ENCODE measurements at regions not wholly inside any gene's neighbourhood (a gene's known extent, or its start where the extent isn't known, plus 50 kb on each side); places are given as distances from the start of the nearest gene placed in this dataset.

DNA sequence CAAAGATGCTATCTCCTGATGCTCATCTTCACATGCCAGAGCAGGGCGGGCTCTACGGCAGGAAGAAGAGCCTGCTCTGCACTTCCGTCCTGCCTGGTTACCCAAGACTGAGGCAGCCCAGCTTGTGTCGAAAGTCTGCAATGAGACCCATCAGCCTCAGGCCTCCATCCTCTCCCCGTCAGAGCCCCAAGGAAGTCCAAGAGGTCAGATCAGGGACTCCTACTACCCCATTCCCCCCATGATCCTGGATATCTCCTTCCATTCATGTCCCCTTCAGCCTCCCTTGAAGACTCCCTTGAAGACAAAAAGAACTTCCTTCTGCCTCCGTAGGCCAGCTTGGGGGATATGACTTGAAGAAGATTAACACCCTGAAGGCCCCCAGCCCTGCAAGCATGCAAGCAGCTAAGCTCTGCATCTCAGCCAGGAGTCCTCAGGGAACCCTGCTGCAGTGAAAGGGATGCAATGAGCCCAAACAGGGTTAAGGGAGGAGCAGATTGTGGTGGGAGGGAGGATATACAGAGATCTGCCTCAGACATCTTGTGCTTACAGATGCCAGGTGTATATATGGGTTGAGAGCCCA lies 85.6 kb downstream of the TRIM29 start:
- TF ChIP-seq, protein P1, sequence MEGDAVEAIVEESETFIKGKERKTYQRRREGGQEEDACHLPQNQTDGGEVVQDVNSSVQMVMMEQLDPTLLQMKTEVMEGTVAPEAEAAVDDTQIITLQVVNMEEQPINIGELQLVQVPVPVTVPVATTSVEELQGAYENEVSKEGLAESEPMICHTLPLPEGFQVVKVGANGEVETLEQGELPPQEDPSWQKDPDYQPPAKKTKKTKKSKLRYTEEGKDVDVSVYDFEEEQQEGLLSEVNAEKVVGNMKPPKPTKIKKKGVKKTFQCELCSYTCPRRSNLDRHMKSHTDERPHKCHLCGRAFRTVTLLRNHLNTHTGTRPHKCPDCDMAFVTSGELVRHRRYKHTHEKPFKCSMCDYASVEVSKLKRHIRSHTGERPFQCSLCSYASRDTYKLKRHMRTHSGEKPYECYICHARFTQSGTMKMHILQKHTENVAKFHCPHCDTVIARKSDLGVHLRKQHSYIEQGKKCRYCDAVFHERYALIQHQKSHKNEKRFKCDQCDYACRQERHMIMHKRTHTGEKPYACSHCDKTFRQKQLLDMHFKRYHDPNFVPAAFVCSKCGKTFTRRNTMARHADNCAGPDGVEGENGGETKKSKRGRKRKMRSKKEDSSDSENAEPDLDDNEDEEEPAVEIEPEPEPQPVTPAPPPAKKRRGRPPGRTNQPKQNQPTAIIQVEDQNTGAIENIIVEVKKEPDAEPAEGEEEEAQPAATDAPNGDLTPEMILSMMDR (conservative IDR thresholded peaks at IDR 0.05) = no peak
- TF ChIP-seq EZH2 (IDR thresholded peaks at IDR 0.05; ENCODE audit: low read depth) = no peak
